ENCODE measurements at regions not wholly inside any gene's neighbourhood (a gene's known extent, or its start where the extent isn't known, plus 50 kb on each side); places are given as distances from the start of the nearest gene placed in this dataset.

GRCh38 chr3:144128108-144128892 is 156.7 kb downstream of the DIPK2A start:
- H3K79me2 ChIP-seq (ENCODE audit: insufficient read depth, low read length): no peaks in the 10 kb centered on the region
- no peak overlapping the region for H3K27ac ChIP-seq (ENCODE audit: low read depth in 1 of 2, low read length in 2 of 2)
- H3K4me1 ChIP-seq (ENCODE audit: control insufficient read depth in 1 of 2, insufficient read depth in 2 of 2, low read length in 2 of 2): no peaks in the 10 kb centered on the region
- H3K27me3 ChIP-seq (ENCODE audit: control insufficient read depth in 2 of 2, insufficient read depth in 2 of 2, low read length in 2 of 2): no peaks in the 10 kb centered on the region
- H4K20me1 ChIP-seq (ENCODE audit: insufficient read depth, low read length): no peaks in the 10 kb centered on the region
- Mint-ChIP-seq H3K4me3 (no peak overlapping the region), H3K4me1 (no peaks in the 10 kb centered on the region), H3K27ac (no peak overlapping the region), H3K27me3 (ENCODE audit: low read depth in 3 of 3) (peaks cover 0 to 2% (median 0%) of the 10 kb centered on the region in 3 donors), H3K9me3 (peaks cover 2 to 10% (median 7%) of the 10 kb centered on the region in 7 donors), H3K36me3 (no peaks in the 10 kb centered on the region)
- H3K4me3 ChIP-seq (replicated peaks in 1 of 3; ENCODE audit: low read depth in 2 of 3, low read length in 3 of 3): no peak overlapping the region
- DNase-seq: no peak
- H3K9me3 ChIP-seq (replicated peaks in 1 of 2; ENCODE audit: control insufficient read depth in 1 of 2, insufficient read depth in 1 of 2, low read length in 2 of 2): peaks cover 0 to 5% of the 10 kb centered on the region in 2 donors
- no peak overlapping the region for H3K4me2 ChIP-seq (replicated peaks; ENCODE audit: extremely low read depth, low read length, poor library complexity, severe bottlenecking)
- H3K36me3 ChIP-seq (replicated peaks in 1 of 2; ENCODE audit: control insufficient read depth in 1 of 2, insufficient read depth in 2 of 2, low read length in 2 of 2): no peaks in the 10 kb centered on the region
- H2AFZ ChIP-seq (ENCODE audit: insufficient read depth, low read depth, low read length, poor library complexity, severe bottlenecking): no peak overlapping the region
- intact Hi-C loops (cut with micrococcal nuclease): no loop called here
- TF ChIP-seq CTCF (IDR thresholded peaks at IDR 0.05): no peak
- 80% methylated on average over 1 of the region's 6 CpGs for WGBS (ENCODE audit: insufficient coverage)
- H3K9ac ChIP-seq (ENCODE audit: insufficient read depth, low read length, poor library complexity, severe bottlenecking): no peak overlapping the region

- no peak overlapping the region for H3K27ac Mint-ChIP-seq
- H3K4me2 ChIP-seq (replicated peaks; ENCODE audit: extremely low read depth, low read length, poor library complexity, severe bottlenecking): no peak overlapping the region
These were observed 158.1 kb downstream of the DIPK2A start for GRCh38 chr3:144129536-144130214.

More at GRCh38 chr3:144129536-144130214, 158.1 kb downstream of the DIPK2A start:
- no peak overlapping the region for H3K9ac ChIP-seq (ENCODE audit: insufficient read depth, low read length, poor library complexity, severe bottlenecking)
- no peak overlapping the region for H2AFZ ChIP-seq (ENCODE audit: insufficient read depth, low read depth, low read length, poor library complexity, severe bottlenecking)
- DNase-seq: no peak
- no peaks in the 10 kb centered on the region for H3K79me2 ChIP-seq (ENCODE audit: insufficient read depth, low read length)
- no peaks in the 10 kb centered on the region for H3K36me3 ChIP-seq (replicated peaks in 1 of 2; ENCODE audit: control insufficient read depth in 1 of 2, insufficient read depth in 2 of 2, low read length in 2 of 2)
- no peak overlapping the region for H3K27ac ChIP-seq (ENCODE audit: low read depth in 1 of 2, low read length in 2 of 2)
- intact Hi-C loops (cut with micrococcal nuclease): no loop called here
- no peaks in the 10 kb centered on the region for H3K27me3 ChIP-seq (ENCODE audit: control insufficient read depth in 2 of 2, insufficient read depth in 2 of 2, low read length in 2 of 2)
- H3K4me1 ChIP-seq (ENCODE audit: control insufficient read depth in 1 of 2, insufficient read depth in 2 of 2, low read length in 2 of 2): no peaks in the 10 kb centered on the region
- Mint-ChIP-seq H3K36me3 (no peaks in the 10 kb centered on the region), H3K27me3 (ENCODE audit: low read depth in 3 of 3) (peaks cover 0 to 2% (median 0%) of the 10 kb centered on the region in 3 donors), H3K9me3 (peaks cover 2 to 10% (median 7%) of the 10 kb centered on the region in 7 donors), H3K4me1 (no peaks in the 10 kb centered on the region), H3K4me3 (no peak overlapping the region)
- no peaks in the 10 kb centered on the region for H4K20me1 ChIP-seq (ENCODE audit: insufficient read depth, low read length)
- no CpG with 5 or more reads among the region's 6 CpGs for WGBS (ENCODE audit: insufficient coverage)
- H3K9me3 ChIP-seq (replicated peaks in 1 of 2; ENCODE audit: control insufficient read depth in 1 of 2, insufficient read depth in 1 of 2, low read length in 2 of 2): peaks cover 0 to 5% of the 10 kb centered on the region in 2 donors
- H3K4me3 ChIP-seq (replicated peaks in 1 of 3; ENCODE audit: low read depth in 2 of 3, low read length in 3 of 3): no peak overlapping the region
- no peak for TF ChIP-seq CTCF (IDR thresholded peaks at IDR 0.05)

Data from CD14-positive monocyte (primary cell).